Fibroblast of lung (primary cell): ENCODE measurements at regions not wholly inside any gene's neighbourhood (a gene's known extent, or its start where the extent isn't known, plus 50 kb on each side); places are given as distances from the start of the nearest gene placed in this dataset.

Experiments
- DNase-seq, 2 donors: peaks; one replicate each; pipeline versions ENCODE4 v3.0.0 to v3.0.0-alpha.2; 2010; ENCODE audit warnings: low read depth in 2 of 2
- H2AFZ ChIP-seq: 2 replicates; pipeline ENCODE4 v1.5.1; 2012; ENCODE audit warnings: low read length, control low read depth, inconsistent platforms
- H3K27ac ChIP-seq: 2 replicates; pipeline ENCODE4 v1.5.1; 2011; ENCODE audit warnings: low read length, control low read depth; ENCODE audit not compliant: insufficient read depth
- H3K27me3 ChIP-seq: 2 replicates; pipeline ENCODE4 v1.5.1; 2011; ENCODE audit warnings: mild to moderate bottlenecking, low read length; ENCODE audit not compliant: control insufficient read depth, insufficient read depth
- H3K36me3 ChIP-seq: 2 replicates; pipeline ENCODE4 v1.5.1; 2011; ENCODE audit warnings: low read length; ENCODE audit not compliant: control insufficient read depth, insufficient read depth
- H3K4me1 ChIP-seq: 2 replicates; pipeline ENCODE4 v1.5.1; 2011; ENCODE audit warnings: low read length; ENCODE audit not compliant: control insufficient read depth, insufficient read depth; ENCODE audit errors: extremely low read depth
- H3K4me2 ChIP-seq: 2 replicates; pipeline ENCODE4 v1.5.1; 2011; ENCODE audit warnings: low read length, control low read depth; ENCODE audit not compliant: insufficient read depth; ENCODE audit errors: extremely low read depth
- H3K4me3 ChIP-seq, 4 experiments: fragments of 200-600 bp in 1 of 4; sonication (generic) in 1 of 4; replicated peaks in 1 of 4; 2 replicates each; pipeline ENCODE4 v1.5.1; 2011 to 2016; ENCODE audit warnings: low read length in 4 of 4, low read depth in 3 of 4, mild to moderate bottlenecking in 3 of 4, control low read depth in 2 of 4, inconsistent platforms in 1 of 4, mixed read lengths in 1 of 4; ENCODE audit not compliant: insufficient read depth in 1 of 4; ENCODE audit errors: control extremely low read depth in 1 of 4
- H3K79me2 ChIP-seq: 2 replicates; pipeline ENCODE4 v1.5.1; 2012; ENCODE audit warnings: mild to moderate bottlenecking, low read length, inconsistent platforms; ENCODE audit not compliant: control insufficient read depth, insufficient read depth
- H3K9ac ChIP-seq: 2 replicates; pipeline ENCODE4 v1.5.1; 2011; ENCODE audit warnings: mild to moderate bottlenecking, low read length, control low read depth; ENCODE audit not compliant: insufficient read depth
- H3K9me3 ChIP-seq: 2 replicates; pipeline ENCODE4 v1.5.1; 2012; ENCODE audit warnings: low read depth, low read length; ENCODE audit not compliant: control insufficient read depth, insufficient read depth
- H4K20me1 ChIP-seq: 2 replicates; pipeline ENCODE4 v1.5.1; 2011; ENCODE audit warnings: low read length; ENCODE audit not compliant: control insufficient read depth, insufficient read depth; ENCODE audit errors: extremely low read depth
- CTCF ChIP-seq, 2 donors: IDR thresholded peaks in 1 of 2; conservative IDR thresholded peaks in 1 of 2; 1 replicate in 1 of 2; 2 replicates in 1 of 2; pipeline ENCODE4 v1.5.1; 2011 to 2012; ENCODE audit warnings: low read length in 2 of 2, control low read depth in 1 of 2, inconsistent platforms in 1 of 2, low read depth in 1 of 2, mild to moderate bottlenecking in 1 of 2
- EZH2 ChIP-seq: IDR thresholded peaks from 2 replicates; pipeline ENCODE4 v1.5.1; 2012; ENCODE audit warnings: low read length, control low read depth, mild to moderate bottlenecking; ENCODE audit errors: missing control alignments

- Histone ChIP-seq H3K36me3 (no peaks in the 10 kb centered on the region), H4K20me1 (no peaks in the 10 kb centered on the region), H2AFZ (no peak overlapping the region), H3K79me2 (no peaks in the 10 kb centered on the region), H3K4me3 (no peak overlapping the region), H3K9ac (no peak overlapping the region), H3K9me3 (no peaks in the 10 kb centered on the region), H3K4me2 (no peak overlapping the region), H3K4me1 (no peaks in the 10 kb centered on the region), H3K27ac (no peak overlapping the region), H3K27me3 (no peaks in the 10 kb centered on the region)
- no peak for DNase-seq
- no peak for TF ChIP-seq EZH2
- TF ChIP-seq CTCF (conservative IDR thresholded peaks at IDR 0.05 in 1 of 2, IDR thresholded peaks at IDR 0.05 in 1 of 2; ENCODE audit: low read depth in 1 of 2, low read length in 2 of 2), result no peak
These were observed 272.0 kb upstream of the GNAI1 start for GRCh38 chr7:79862447-79863210.

GRCh38 chr7:79855172-79855571 lies 279.5 kb upstream of the GNAI1 start:
- DNase-seq, result peak in 1 of 2 donors; percentile 62
- Histone ChIP-seq H2AFZ (no peak overlapping the region), H3K4me3 (no peak overlapping the region), H3K9me3 (no peaks in the 10 kb centered on the region), H3K79me2 (no peaks in the 10 kb centered on the region), H3K4me1 (no peaks in the 10 kb centered on the region), H3K36me3 (no peaks in the 10 kb centered on the region), H4K20me1 (no peaks in the 10 kb centered on the region), H3K27me3 (no peaks in the 10 kb centered on the region), H3K9ac (no peak overlapping the region), H3K27ac (no peak overlapping the region), H3K4me2 (no peak overlapping the region)
- no peak for TF ChIP-seq EZH2
- no peak for TF ChIP-seq CTCF (conservative IDR thresholded peaks at IDR 0.05 in 1 of 2, IDR thresholded peaks at IDR 0.05 in 1 of 2; ENCODE audit: low read depth in 1 of 2, low read length in 2 of 2)

- Histone ChIP-seq H4K20me1 (no peaks in the 10 kb centered on the region), H2AFZ (no peak overlapping the region), H3K9ac (no peak overlapping the region), H3K79me2 (no peaks in the 10 kb centered on the region), H3K27me3 (no peaks in the 10 kb centered on the region), H3K4me2 (no peak overlapping the region), H3K9me3 (no peaks in the 10 kb centered on the region), H3K4me1 (no peaks in the 10 kb centered on the region), H3K27ac (no peak overlapping the region), H3K4me3 (no peak overlapping the region), H3K36me3 (no peaks in the 10 kb centered on the region)
- TF ChIP-seq CTCF (conservative IDR thresholded peaks at IDR 0.05 in 1 of 2, IDR thresholded peaks at IDR 0.05 in 1 of 2; ENCODE audit: low read depth in 1 of 2, low read length in 2 of 2), result no peak
- no peak for TF ChIP-seq EZH2
- DNase-seq, result no peak
These were observed 280.0 kb upstream of the GNAI1 start for GRCh38 chr7:79854621-79855020.
